ENCODE measurements at regions not wholly inside any gene's neighbourhood (a gene's known extent, or its start where the extent isn't known, plus 50 kb on each side); places are given as distances from the start of the nearest gene placed in this dataset.

DNA sequence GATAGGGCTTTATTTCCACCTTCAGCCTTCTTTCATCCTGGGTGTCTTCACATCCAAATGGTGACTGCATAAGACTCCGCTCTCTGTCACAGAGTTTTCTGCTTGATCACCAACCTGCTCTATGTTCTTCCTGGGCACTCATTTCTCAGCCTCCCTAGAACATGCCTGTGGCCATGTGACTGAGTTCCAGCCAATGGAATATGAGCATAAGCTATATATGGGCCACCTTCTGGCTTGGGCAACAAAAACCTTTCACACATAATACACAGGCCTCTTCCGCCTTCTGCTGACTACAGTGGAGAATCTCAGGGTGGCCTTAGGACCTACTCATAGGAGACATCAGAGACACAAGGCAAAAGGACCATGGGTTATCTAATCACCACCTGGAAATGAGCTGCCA, 51.2 kb upstream of the MED12L start:
- TF ChIP-seq, protein P1, sequence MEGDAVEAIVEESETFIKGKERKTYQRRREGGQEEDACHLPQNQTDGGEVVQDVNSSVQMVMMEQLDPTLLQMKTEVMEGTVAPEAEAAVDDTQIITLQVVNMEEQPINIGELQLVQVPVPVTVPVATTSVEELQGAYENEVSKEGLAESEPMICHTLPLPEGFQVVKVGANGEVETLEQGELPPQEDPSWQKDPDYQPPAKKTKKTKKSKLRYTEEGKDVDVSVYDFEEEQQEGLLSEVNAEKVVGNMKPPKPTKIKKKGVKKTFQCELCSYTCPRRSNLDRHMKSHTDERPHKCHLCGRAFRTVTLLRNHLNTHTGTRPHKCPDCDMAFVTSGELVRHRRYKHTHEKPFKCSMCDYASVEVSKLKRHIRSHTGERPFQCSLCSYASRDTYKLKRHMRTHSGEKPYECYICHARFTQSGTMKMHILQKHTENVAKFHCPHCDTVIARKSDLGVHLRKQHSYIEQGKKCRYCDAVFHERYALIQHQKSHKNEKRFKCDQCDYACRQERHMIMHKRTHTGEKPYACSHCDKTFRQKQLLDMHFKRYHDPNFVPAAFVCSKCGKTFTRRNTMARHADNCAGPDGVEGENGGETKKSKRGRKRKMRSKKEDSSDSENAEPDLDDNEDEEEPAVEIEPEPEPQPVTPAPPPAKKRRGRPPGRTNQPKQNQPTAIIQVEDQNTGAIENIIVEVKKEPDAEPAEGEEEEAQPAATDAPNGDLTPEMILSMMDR (IDR thresholded peaks at IDR 0.05; ENCODE audit: poor library complexity, severe bottlenecking), result no peak
- no peak for TF ChIP-seq MXI1 (conservative IDR thresholded peaks at IDR 0.05; ENCODE audit: poor library complexity, severe bottlenecking)

Measured in neural cell (in vitro differentiated cells).